ENCODE measurements at regions not wholly inside any gene's neighbourhood (a gene's known extent, or its start where the extent isn't known, plus 50 kb on each side); places are given as distances from the start of the nearest gene placed in this dataset.

DNA sequence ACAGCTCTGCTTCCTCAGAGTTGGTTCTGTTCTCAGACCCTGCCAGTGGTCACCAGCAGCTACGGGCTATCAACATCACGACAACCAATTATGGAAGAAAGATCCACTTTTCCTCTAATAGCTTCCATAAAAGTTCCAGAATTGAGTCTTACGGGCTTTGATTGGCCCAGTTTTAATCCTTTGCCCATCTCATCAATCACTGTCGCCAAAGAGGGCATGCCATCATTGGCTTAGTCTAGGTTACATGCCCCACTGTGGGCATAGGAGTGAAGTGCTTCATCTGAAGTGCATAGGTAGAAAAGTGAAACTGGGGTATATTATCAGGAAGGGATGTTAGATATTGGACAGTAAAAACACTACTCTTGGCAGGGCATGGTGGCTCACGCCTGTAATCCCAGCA is 76.6 kb upstream of the DHX40 start:
- Histone ChIP-seq H4K20me1 (ENCODE audit: insufficient read depth) (no peaks in the 10 kb centered on the region), H3K4me1 (ENCODE audit: low read depth, poor library complexity, severe bottlenecking) (no peaks in the 10 kb centered on the region), H3K27me3 (ENCODE audit: insufficient read depth, low read depth) (no peaks in the 10 kb centered on the region), H3K36me3 (ENCODE audit: insufficient read depth) (no peaks in the 10 kb centered on the region), H3K4me3 (IDR thresholded peaks at IDR 0.05; ENCODE audit: insufficient read depth, low read depth, low read length) (no peak overlapping the region), H3K9ac (no peak overlapping the region), H3K27ac (no peak overlapping the region), H2AFZ (ENCODE audit: low read depth) (no peak overlapping the region), H3K79me2 (ENCODE audit: insufficient read depth, low read depth) (no peaks in the 10 kb centered on the region), H3K4me2 (no peak overlapping the region)
- no peak for TF ChIP-seq CTCF (conservative IDR thresholded peaks at IDR 0.05; ENCODE audit: low read depth, low read length)

DNA sequence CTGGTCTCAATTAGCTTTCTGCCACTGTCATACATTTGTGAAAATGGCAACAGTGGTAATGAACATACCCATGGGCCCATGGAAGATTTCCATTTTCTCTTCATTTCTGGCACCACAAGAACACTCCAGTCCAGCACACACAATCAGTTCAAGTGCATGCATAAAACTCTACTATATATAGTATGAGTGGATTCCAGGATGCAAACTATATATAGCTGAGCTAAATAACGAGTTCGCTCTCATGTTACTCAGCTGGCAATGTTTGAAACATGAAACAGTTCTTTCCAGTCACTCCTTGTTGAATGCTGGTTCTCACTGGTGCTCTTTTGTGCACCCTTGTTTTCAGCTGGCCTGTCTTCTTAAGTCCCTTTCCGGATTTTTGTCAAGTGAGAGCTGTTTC is 75.2 kb upstream of the DHX40 start:
- H3K27ac ChIP-seq, result no peak overlapping the region
- H3K9ac ChIP-seq, result no peak overlapping the region
- TF ChIP-seq CTCF (conservative IDR thresholded peaks at IDR 0.05; ENCODE audit: low read depth, low read length), result no peak
- no peaks in the 10 kb centered on the region for H3K79me2 ChIP-seq (ENCODE audit: insufficient read depth, low read depth)
- no peaks in the 10 kb centered on the region for H3K27me3 ChIP-seq (ENCODE audit: insufficient read depth, low read depth)
- H3K4me1 ChIP-seq (ENCODE audit: low read depth, poor library complexity, severe bottlenecking), result no peaks in the 10 kb centered on the region
- H2AFZ ChIP-seq (ENCODE audit: low read depth), result no peak overlapping the region
- H4K20me1 ChIP-seq (ENCODE audit: insufficient read depth), result no peaks in the 10 kb centered on the region
- H3K36me3 ChIP-seq (ENCODE audit: insufficient read depth), result no peaks in the 10 kb centered on the region
- no peak overlapping the region for H3K4me2 ChIP-seq
- no peak overlapping the region for H3K4me3 ChIP-seq (IDR thresholded peaks at IDR 0.05; ENCODE audit: insufficient read depth, low read depth, low read length)

GRCh38 chr17:59491353-59492090 is 73.9 kb upstream of the DHX40 start:
- no peak overlapping the region for H2AFZ ChIP-seq (ENCODE audit: low read depth)
- H3K79me2 ChIP-seq (ENCODE audit: insufficient read depth, low read depth), result no peaks in the 10 kb centered on the region
- no peak overlapping the region for H3K9ac ChIP-seq
- no peaks in the 10 kb centered on the region for H3K4me1 ChIP-seq (ENCODE audit: low read depth, poor library complexity, severe bottlenecking)
- no peak overlapping the region for H3K27ac ChIP-seq
- H4K20me1 ChIP-seq (ENCODE audit: insufficient read depth), result no peaks in the 10 kb centered on the region
- no peaks in the 10 kb centered on the region for H3K27me3 ChIP-seq (ENCODE audit: insufficient read depth, low read depth)
- no peak overlapping the region for H3K4me3 ChIP-seq (IDR thresholded peaks at IDR 0.05; ENCODE audit: insufficient read depth, low read depth, low read length)
- TF ChIP-seq CTCF (conservative IDR thresholded peaks at IDR 0.05; ENCODE audit: low read depth, low read length), result no peak
- H3K4me2 ChIP-seq, result no peak overlapping the region
- H3K36me3 ChIP-seq (ENCODE audit: insufficient read depth), result no peaks in the 10 kb centered on the region

DNA sequence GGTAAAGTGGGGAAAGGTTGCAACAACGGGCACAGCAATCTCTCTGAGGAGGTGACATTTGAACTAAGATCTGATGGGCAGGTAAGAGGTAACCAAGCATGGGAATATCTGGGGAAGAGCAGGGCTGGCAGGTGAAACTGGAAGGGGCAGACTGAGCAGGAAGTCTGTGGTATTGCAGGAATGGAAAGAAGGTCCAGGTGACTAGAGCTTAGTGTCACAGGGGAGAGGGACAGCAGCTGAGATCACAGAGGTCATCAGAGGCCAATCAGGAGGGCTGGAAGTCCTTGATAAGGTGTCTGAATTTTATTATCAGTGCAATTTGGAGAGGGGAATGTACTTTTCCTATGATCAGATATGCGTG is 73.3 kb upstream of the DHX40 start:
- Histone ChIP-seq H3K27me3 (ENCODE audit: insufficient read depth, low read depth) (no peaks in the 10 kb centered on the region), H3K36me3 (ENCODE audit: insufficient read depth) (no peaks in the 10 kb centered on the region), H3K4me2 (no peak overlapping the region), H3K4me3 (IDR thresholded peaks at IDR 0.05; ENCODE audit: insufficient read depth, low read depth, low read length) (no peak overlapping the region), H3K4me1 (ENCODE audit: low read depth, poor library complexity, severe bottlenecking) (no peaks in the 10 kb centered on the region), H3K79me2 (ENCODE audit: insufficient read depth, low read depth) (no peaks in the 10 kb centered on the region), H2AFZ (ENCODE audit: low read depth) (no peak overlapping the region), H4K20me1 (ENCODE audit: insufficient read depth) (no peaks in the 10 kb centered on the region), H3K27ac (no peak overlapping the region), H3K9ac (no peak overlapping the region)
- no peak for TF ChIP-seq CTCF (conservative IDR thresholded peaks at IDR 0.05; ENCODE audit: low read depth, low read length)

All from KMS-11 (cell line).